ENCODE measurements at regions not wholly inside any gene's neighbourhood (a gene's known extent, or its start where the extent isn't known, plus 50 kb on each side); places are given as distances from the start of the nearest gene placed in this dataset.

- TF ChIP-seq CTCF (IDR thresholded peaks at IDR 0.05) = no peak
- TF ChIP-seq POLR2A (IDR thresholded peaks at IDR 0.05) = no peak
- no peak for TF ChIP-seq POLR2AphosphoS5 (IDR thresholded peaks at IDR 0.05)
Measured at GRCh38 chr5:2300421-2300820, 417.7 kb upstream of the IRX4 start.
